ENCODE measurements at regions not wholly inside any gene's neighbourhood (a gene's known extent, or its start where the extent isn't known, plus 50 kb on each side); places are given as distances from the start of the nearest gene placed in this dataset.

DNA sequence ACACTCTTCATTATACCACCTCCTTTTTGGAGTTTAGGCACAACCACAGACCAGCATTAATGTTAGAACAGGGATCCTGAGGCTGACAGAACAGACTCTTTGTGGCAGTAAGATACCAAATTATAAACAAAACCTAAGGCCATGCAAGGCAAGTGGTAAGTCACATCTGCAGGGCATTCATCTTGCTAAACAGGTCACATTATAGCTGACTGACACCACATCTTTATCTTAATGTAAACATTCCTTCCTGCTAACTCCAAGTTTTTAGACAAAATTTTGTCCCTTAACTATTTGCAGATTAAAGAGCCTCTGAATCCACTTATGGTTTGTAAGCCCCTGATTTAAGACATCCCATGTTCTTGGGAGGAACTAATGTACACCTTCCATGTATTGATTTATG lies 500.6 kb downstream of the PYDC2 start:
- Histone ChIP-seq H4K20me1 (ENCODE audit: control insufficient read depth, insufficient read depth, low read depth, low read length) (no peaks in the 10 kb centered on the region), H3K9me2 (replicated peaks; ENCODE audit: control insufficient read depth, low read length) (no peaks in the 10 kb centered on the region), H3K27ac (ENCODE audit: low read depth, low read length) (no peak overlapping the region), H3K9me3 (ENCODE audit: control insufficient read depth, insufficient read depth, low read length) (no peaks in the 10 kb centered on the region), H3K4me2 (ENCODE audit: low read length) (no peak overlapping the region), H3K4me1 (ENCODE audit: control insufficient read depth, low read length) (peaks cover 41% of the 10 kb centered on the region), H3F3A (ENCODE audit: control insufficient read depth, insufficient read depth) (no peaks in the 10 kb centered on the region), H3K79me2 (ENCODE audit: control insufficient read depth, low read length) (no peaks in the 10 kb centered on the region), H3K4me3 (ENCODE audit: low read length) (no peak overlapping the region), H3K27me3 (ENCODE audit: control insufficient read depth, low read length) (no peaks in the 10 kb centered on the region), H3K36me3 (ENCODE audit: control insufficient read depth, low read length) (no peaks in the 10 kb centered on the region)
- TF ChIP-seq, protein P1, sequence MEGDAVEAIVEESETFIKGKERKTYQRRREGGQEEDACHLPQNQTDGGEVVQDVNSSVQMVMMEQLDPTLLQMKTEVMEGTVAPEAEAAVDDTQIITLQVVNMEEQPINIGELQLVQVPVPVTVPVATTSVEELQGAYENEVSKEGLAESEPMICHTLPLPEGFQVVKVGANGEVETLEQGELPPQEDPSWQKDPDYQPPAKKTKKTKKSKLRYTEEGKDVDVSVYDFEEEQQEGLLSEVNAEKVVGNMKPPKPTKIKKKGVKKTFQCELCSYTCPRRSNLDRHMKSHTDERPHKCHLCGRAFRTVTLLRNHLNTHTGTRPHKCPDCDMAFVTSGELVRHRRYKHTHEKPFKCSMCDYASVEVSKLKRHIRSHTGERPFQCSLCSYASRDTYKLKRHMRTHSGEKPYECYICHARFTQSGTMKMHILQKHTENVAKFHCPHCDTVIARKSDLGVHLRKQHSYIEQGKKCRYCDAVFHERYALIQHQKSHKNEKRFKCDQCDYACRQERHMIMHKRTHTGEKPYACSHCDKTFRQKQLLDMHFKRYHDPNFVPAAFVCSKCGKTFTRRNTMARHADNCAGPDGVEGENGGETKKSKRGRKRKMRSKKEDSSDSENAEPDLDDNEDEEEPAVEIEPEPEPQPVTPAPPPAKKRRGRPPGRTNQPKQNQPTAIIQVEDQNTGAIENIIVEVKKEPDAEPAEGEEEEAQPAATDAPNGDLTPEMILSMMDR (IDR thresholded peaks at IDR 0.05; ENCODE audit: low read depth, low read length, poor library complexity, severe bottlenecking) = no peak
- TF ChIP-seq EZH2phosphoT487 (IDR thresholded peaks at IDR 0.05; ENCODE audit: borderline replicate concordance, low read length) = no peak

DNA sequence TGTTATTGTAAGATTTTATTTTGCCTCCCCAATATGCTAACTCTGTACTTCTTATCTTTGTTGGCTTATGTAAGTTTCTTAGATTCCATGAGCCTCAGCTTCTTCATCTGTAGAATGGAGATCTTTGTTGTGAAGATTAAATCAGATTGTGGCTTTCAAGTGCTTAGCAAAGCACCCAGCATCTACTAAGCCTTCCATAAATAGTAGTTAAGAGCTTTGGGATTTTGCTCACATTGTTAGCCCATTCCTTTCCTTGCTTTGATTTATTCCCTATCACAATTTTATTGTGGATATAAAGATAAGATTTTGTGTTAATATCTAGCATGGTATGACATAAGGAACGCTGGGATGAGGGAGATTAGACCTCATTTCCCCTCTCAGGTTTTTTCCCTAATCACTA lies 501.4 kb downstream of the PYDC2 start:
- no peaks in the 10 kb centered on the region for H3K9me3 ChIP-seq (ENCODE audit: control insufficient read depth, insufficient read depth, low read length)
- TF ChIP-seq EZH2phosphoT487 (IDR thresholded peaks at IDR 0.05; ENCODE audit: borderline replicate concordance, low read length) = no peak
- TF ChIP-seq, protein P1 (IDR thresholded peaks at IDR 0.05; ENCODE audit: low read depth, low read length, poor library complexity, severe bottlenecking) = no peak
- H3K36me3 ChIP-seq (ENCODE audit: control insufficient read depth, low read length) = no peaks in the 10 kb centered on the region

DNA sequence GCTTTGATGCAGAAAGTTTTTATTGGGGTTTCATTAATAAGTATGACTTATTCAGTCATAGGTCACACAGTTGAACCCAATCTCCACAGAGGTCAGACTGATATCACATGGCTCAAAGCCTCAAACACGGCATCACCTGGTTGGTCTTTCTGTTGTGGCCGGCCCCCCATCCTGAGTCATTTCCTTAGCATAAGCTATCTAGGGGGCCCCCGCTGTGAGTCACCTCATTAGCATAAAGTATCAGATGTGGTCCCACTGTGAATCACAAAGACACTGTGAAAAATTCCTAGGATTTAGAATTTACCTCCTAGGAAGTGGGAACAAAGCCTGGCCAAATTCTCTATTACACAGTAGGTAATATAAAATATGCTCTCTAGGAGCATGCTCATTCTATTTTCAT lies 502.2 kb downstream of the PYDC2 start:
- no peak for TF ChIP-seq EZH2phosphoT487 (IDR thresholded peaks at IDR 0.05; ENCODE audit: borderline replicate concordance, low read length)
- TF ChIP-seq, protein P1 (IDR thresholded peaks at IDR 0.05; ENCODE audit: low read depth, low read length, poor library complexity, severe bottlenecking) = no peak
- Histone ChIP-seq H3K27me3 (ENCODE audit: control insufficient read depth, low read length) (no peaks in the 10 kb centered on the region), H3F3A (ENCODE audit: control insufficient read depth, insufficient read depth) (no peaks in the 10 kb centered on the region), H3K79me2 (ENCODE audit: control insufficient read depth, low read length) (no peaks in the 10 kb centered on the region), H3K4me3 (ENCODE audit: low read length) (no peak overlapping the region), H3K36me3 (ENCODE audit: control insufficient read depth, low read length) (no peaks in the 10 kb centered on the region), H3K9me3 (ENCODE audit: control insufficient read depth, insufficient read depth, low read length) (no peaks in the 10 kb centered on the region), H3K4me1 (ENCODE audit: control insufficient read depth, low read length) (peaks cover 41% of the 10 kb centered on the region), H4K20me1 (ENCODE audit: control insufficient read depth, insufficient read depth, low read depth, low read length) (no peaks in the 10 kb centered on the region), H3K27ac (ENCODE audit: low read depth, low read length) (no peak overlapping the region), H3K9me2 (replicated peaks; ENCODE audit: control insufficient read depth, low read length) (no peaks in the 10 kb centered on the region), H3K4me2 (ENCODE audit: low read length) (no peak overlapping the region)

More for the DNA sequence above, 501.4 kb downstream of the PYDC2 start:
- no peak overlapping the region for H3K27ac ChIP-seq (ENCODE audit: low read depth, low read length)
- H3K4me1 ChIP-seq (ENCODE audit: control insufficient read depth, low read length) = peaks cover 41% of the 10 kb centered on the region
- peak overlapping the region; percentile 26 for H3K4me2 ChIP-seq (ENCODE audit: low read length)
- H3K27me3 ChIP-seq (ENCODE audit: control insufficient read depth, low read length) = no peaks in the 10 kb centered on the region
- H3K79me2 ChIP-seq (ENCODE audit: control insufficient read depth, low read length) = no peaks in the 10 kb centered on the region
- H3K4me3 ChIP-seq (ENCODE audit: low read length) = no peak overlapping the region
- no peaks in the 10 kb centered on the region for H4K20me1 ChIP-seq (ENCODE audit: control insufficient read depth, insufficient read depth, low read depth, low read length)
- H3K9me2 ChIP-seq (replicated peaks; ENCODE audit: control insufficient read depth, low read length) = no peaks in the 10 kb centered on the region
- no peaks in the 10 kb centered on the region for H3F3A ChIP-seq (ENCODE audit: control insufficient read depth, insufficient read depth)

DNA sequence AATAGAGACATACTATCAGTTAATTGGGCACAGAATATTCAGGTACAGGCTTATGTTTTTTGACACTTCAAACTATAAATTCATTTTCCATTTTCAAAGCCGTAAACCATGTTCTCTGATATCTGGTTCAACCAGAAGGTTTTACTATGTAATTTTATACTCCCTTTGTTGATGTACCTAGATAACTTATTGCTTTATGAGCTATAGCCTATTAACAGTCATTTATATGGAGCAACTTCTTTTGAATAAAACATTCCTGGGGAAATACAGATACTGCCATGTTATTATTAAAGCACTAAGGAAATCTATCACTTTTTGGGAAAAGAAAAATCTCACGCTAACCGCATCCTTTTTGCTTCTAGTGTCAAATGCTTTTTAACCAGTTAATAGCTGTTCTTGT lies 505.6 kb downstream of the PYDC2 start:
- Histone ChIP-seq H3K27me3 (ENCODE audit: control insufficient read depth, low read length) (no peaks in the 10 kb centered on the region), H3K79me2 (ENCODE audit: control insufficient read depth, low read length) (no peaks in the 10 kb centered on the region), H3K27ac (ENCODE audit: low read depth, low read length) (no peak overlapping the region), H3K4me3 (ENCODE audit: low read length) (no peak overlapping the region), H3K36me3 (ENCODE audit: control insufficient read depth, low read length) (no peaks in the 10 kb centered on the region), H3K4me1 (ENCODE audit: control insufficient read depth, low read length) (peaks cover 17% of the 10 kb centered on the region), H3K9me2 (replicated peaks; ENCODE audit: control insufficient read depth, low read length) (no peaks in the 10 kb centered on the region), H3K4me2 (ENCODE audit: low read length) (no peak overlapping the region), H4K20me1 (ENCODE audit: control insufficient read depth, insufficient read depth, low read depth, low read length) (no peaks in the 10 kb centered on the region), H3F3A (ENCODE audit: control insufficient read depth, insufficient read depth) (no peaks in the 10 kb centered on the region), H3K9me3 (ENCODE audit: control insufficient read depth, insufficient read depth, low read length) (no peaks in the 10 kb centered on the region)
- TF ChIP-seq, protein P1 (IDR thresholded peaks at IDR 0.05; ENCODE audit: low read depth, low read length, poor library complexity, severe bottlenecking) = no peak
- TF ChIP-seq EZH2phosphoT487 (IDR thresholded peaks at IDR 0.05; ENCODE audit: borderline replicate concordance, low read length) = no peak

Data from DOHH2 (cell line).